Activated T-cell treated with anti-CD3 and anti-CD28 coated beads for 48 hours (primary cell): ENCODE measurements at regions not wholly inside any gene's neighbourhood (a gene's known extent, or its start where the extent isn't known, plus 50 kb on each side); places are given as distances from the start of the nearest gene placed in this dataset.

Experiments
- DNase-seq: peaks from one replicate; pipeline ENCODE4 v3.0.0-alpha.2; 2020; ENCODE audit warnings: low read depth

- no peak for DNase-seq
Measured at GRCh38 chr11:127640561-127641451, 640.2 kb upstream of the KIRREL3 start.

GRCh38 chr11:127639916-127640315 lies 639.3 kb upstream of the KIRREL3 start:
- no peak for DNase-seq

- no peak for DNase-seq
Measured at GRCh38 chr11:127632976-127633680, 632.6 kb upstream of the KIRREL3 start.

- DNase-seq = no peak
Measured at GRCh38 chr11:127632546-127632945, 632.0 kb upstream of the KIRREL3 start.

- no peak for DNase-seq
Measured at GRCh38 chr11:127631974-127632373, 631.4 kb upstream of the KIRREL3 start.

DNA sequence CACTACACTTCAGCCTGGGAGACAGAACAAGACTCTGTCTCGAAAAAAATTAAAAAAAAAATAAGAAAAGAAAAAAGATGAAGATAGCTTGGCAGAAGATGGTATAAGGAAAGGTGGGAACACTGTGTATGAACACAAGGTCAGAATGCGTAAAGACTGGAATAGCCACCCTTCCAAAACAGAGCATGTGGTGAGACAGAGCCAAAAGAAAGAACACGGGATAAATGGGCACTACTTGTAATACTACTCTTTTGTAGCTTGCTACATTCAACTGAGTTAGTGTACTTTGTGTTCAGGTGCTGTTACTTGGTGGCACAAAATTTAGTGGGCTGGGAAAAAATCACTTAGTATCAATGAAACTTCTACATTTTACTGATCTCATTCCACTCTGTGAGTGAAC lies 628.6 kb upstream of the KIRREL3 start:
- no peak for DNase-seq

DNA sequence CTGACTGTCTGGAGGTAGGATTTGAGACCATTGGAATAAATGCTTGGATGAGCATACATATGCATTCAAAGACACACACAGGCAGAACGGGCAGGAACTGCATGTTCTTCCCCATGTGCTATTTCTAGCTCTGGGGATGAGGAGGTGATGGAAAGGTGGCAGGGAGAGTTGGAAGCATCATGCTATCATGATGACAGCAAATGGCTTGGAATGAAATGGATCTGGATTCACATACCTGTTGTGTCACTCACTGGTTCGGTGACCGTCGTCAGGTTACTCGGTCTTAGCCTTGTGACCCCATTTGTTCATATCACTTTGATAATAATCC lies 627.9 kb upstream of the KIRREL3 start:
- no peak for DNase-seq

GRCh38 chr11:127627629-127628457 lies 627.3 kb upstream of the KIRREL3 start:
- DNase-seq = no peak

GRCh38 chr11:127627204-127627603 lies 626.6 kb upstream of the KIRREL3 start:
- no peak for DNase-seq

- no peak for DNase-seq
Measured at GRCh38 chr11:127625402-127625801, 624.8 kb upstream of the KIRREL3 start.

GRCh38 chr11:127624306-127624856 lies 623.8 kb upstream of the KIRREL3 start:
- DNase-seq = no peak

GRCh38 chr11:127622686-127623085 lies 622.1 kb upstream of the KIRREL3 start:
- DNase-seq = no peak

GRCh38 chr11:127620671-127621070 lies 620.1 kb upstream of the KIRREL3 start:
- no peak for DNase-seq

GRCh38 chr11:127619946-127620345 lies 619.4 kb upstream of the KIRREL3 start:
- no peak for DNase-seq

GRCh38 chr11:127618721-127619120 lies 618.2 kb upstream of the KIRREL3 start:
- no peak for DNase-seq

DNA sequence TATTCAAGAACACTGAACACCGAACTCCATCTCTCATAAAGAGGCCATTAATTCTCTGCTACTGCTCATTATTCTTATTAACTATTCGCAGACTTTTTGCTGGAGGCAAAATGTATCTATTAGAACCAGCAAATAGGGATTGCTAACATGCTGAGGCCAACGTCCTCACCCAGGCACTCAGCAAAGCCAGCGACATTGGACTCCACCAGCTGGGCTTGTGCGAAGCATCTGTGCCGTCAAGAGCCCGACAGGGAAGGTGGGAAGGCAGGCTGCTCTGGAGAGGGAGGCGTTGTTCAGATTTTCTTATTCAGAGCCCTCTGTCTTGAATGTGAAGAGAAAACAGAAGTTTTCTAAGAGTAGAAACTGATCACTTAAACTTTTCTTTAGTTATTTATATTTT lies 615.6 kb upstream of the KIRREL3 start:
- no peak for DNase-seq

DNA sequence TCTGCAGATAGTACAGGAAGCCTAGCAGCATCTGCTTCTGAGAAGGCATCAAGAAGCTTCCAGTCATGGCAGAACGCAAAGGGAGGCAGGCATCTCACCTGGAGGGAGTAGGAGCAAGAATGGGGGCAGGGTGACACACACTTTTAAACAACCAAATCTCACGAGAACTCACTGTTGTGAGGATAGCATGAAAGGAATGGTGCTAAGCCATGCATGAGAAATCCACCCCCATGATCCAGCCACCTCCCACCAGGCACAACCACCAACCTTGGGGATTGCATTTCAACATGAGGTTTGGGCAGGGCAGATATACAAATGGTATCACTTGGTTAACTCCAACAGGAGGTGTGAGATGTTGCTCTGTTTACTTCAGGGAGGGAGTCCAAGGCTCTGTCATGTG lies 612.0 kb upstream of the KIRREL3 start:
- DNase-seq = no peak

GRCh38 chr11:127609025-127609773 lies 608.6 kb upstream of the KIRREL3 start:
- DNase-seq = no peak

DNA sequence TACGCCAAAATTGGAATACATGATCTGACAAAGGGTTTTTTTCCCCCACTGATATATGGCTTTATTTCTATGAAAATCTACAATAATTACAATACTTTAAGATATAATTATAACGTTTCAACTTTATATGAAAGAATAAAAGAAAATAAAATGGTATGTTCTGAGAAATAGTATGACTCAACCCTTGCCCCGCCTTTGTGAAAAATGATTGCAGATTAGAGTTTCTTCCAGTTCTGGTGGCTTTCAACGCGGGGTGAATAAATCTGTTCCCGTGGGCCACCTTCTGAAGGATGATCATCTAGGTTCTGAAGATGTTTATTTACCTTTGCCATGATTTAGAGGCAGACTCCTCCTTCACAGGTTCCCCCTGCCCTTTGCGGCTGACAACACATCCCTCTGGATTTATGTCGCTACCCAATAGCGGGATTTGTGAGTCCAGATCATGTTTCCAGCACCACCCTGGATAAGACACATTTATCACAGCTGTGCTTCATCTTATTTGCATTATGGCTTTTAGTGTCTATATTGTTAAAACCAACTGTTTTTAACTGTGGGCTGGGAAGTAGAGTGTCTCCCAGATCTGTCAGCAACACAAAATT lies 607.0 kb upstream of the KIRREL3 start:
- no peak for DNase-seq

- DNase-seq = no peak
Measured at GRCh38 chr11:127601578-127601977, 601.0 kb upstream of the KIRREL3 start.

- no peak for DNase-seq
Measured at GRCh38 chr11:127600674-127601073, 600.1 kb upstream of the KIRREL3 start.
